Thyroid gland (tissue), 4 donors: ENCODE measurements at regions not wholly inside any gene's neighbourhood (a gene's known extent, or its start where the extent isn't known, plus 50 kb on each side); places are given as distances from the start of the nearest gene placed in this dataset.

Experiments
- DNase-seq, 2 donors: peaks; one replicate each; pipeline ENCODE4 v3.0.0-alpha.2; 2019
- H3K27ac ChIP-seq, 3 donors: fragments of 200-600 bp; sonication (generic); 1 replicate in 2 of 3; 2 replicates in 1 of 3; pipeline ENCODE4 v1.5.1; 2016 to 2019; ENCODE audit warnings: mild to moderate bottlenecking in 1 of 3, moderate library complexity in 1 of 3
- H3K27me3 ChIP-seq: fragments of 200-600 bp; sonication (generic); one replicate; pipeline ENCODE4 v1.5.1; 2019
- H3K36me3 ChIP-seq, 2 donors: fragments of 200-600 bp; sonication (generic); one replicate each; pipeline ENCODE4 v1.5.1; 2016 to 2019
- H3K4me1 ChIP-seq, 2 donors: fragments of 200-600 bp; sonication (generic); one replicate each; pipeline ENCODE4 v1.5.1; 2017 to 2019
- H3K4me3 ChIP-seq, 3 donors: fragments of 200-600 bp; sonication (generic); replicated peaks in 1 of 3; 1 replicate in 2 of 3; 2 replicates in 1 of 3; pipeline ENCODE4 v1.5.1; 2016; ENCODE audit warnings: mild to moderate bottlenecking in 1 of 3
- H3K9me3 ChIP-seq: fragments of 200-600 bp; sonication (generic); one replicate; pipeline ENCODE4 v1.5.1; 2017
- POLR2A ChIP-seq, 2 donors: fragments of 450-650 bp; IDR thresholded peaks; one replicate each; pipeline ENCODE4 v1.6.1; 2017; ENCODE audit warnings: antibody characterized with exemption in 2 of 2, mild to moderate bottlenecking in 2 of 2, moderate library complexity in 1 of 2
- WGBS, 2 donors: methylation state at CpG; one replicate each; pipeline ENCODE4 v1.1.5; 2017; 5-methylcytosine and 5-hydroxymethylcytosine counted together
- intact Hi-C: fragments of 100-400 bp; cut with DNase I; formaldehyde crosslinking; loops from one replicate; pipeline ENCODE4 v1.15.1; 2023
- TF ChIP-seq, protein P1 (sequence below), 6 experiments: fragments of 200-600 bp in 3 of 6; fragments of 450-650 bp in 3 of 6; sonication (generic) in 3 of 6; IDR thresholded peaks; one replicate each; pipeline ENCODE4 v1.5.1; 2016 to 2019; ENCODE audit warnings: antibody characterized with exemption in 6 of 6, mild to moderate bottlenecking in 2 of 6, inconsistent platforms in 1 of 6, moderate library complexity in 1 of 6

DNA sequence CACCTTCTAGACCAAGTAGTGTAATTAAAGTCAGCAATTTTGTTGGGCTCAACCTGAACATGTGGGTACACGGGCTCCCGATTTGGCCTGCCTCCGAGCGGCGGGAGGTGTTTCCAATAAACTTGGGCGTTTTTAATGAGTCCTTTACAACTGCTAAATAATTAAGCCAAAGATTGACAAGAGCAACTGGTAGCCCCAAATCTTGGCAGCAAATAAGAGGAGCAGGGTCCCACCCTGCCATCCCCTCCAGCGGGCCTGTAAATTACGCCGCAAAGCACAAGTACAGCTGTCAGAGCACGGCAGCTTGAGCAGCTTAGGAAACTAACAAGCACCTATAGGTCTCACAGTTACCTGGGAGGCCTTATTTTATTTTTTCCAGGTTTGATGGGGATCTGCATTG is 217.1 kb downstream of the BMP7 start:
- peaks cover 0 to 7% of the 10 kb centered on the region in 2 donors for H3K4me1 ChIP-seq
- DNase-seq: no peak
- intact Hi-C loops: no loop called here
- TF ChIP-seq POLR2A (IDR thresholded peaks at IDR 0.05): no peak
- TF ChIP-seq, protein P1, sequence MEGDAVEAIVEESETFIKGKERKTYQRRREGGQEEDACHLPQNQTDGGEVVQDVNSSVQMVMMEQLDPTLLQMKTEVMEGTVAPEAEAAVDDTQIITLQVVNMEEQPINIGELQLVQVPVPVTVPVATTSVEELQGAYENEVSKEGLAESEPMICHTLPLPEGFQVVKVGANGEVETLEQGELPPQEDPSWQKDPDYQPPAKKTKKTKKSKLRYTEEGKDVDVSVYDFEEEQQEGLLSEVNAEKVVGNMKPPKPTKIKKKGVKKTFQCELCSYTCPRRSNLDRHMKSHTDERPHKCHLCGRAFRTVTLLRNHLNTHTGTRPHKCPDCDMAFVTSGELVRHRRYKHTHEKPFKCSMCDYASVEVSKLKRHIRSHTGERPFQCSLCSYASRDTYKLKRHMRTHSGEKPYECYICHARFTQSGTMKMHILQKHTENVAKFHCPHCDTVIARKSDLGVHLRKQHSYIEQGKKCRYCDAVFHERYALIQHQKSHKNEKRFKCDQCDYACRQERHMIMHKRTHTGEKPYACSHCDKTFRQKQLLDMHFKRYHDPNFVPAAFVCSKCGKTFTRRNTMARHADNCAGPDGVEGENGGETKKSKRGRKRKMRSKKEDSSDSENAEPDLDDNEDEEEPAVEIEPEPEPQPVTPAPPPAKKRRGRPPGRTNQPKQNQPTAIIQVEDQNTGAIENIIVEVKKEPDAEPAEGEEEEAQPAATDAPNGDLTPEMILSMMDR (IDR thresholded peaks at IDR 0.05): no peak
- no peak overlapping the region for H3K4me3 ChIP-seq
- WGBS, 2 donors: 90 to 91% methylated on average over 10 of the region's 10 CpGs
- no peaks in the 10 kb centered on the region for H3K36me3 ChIP-seq
- H3K27me3 ChIP-seq: no peaks in the 10 kb centered on the region
- H3K27ac ChIP-seq: no peak overlapping the region
- H3K9me3 ChIP-seq: no peaks in the 10 kb centered on the region

DNA sequence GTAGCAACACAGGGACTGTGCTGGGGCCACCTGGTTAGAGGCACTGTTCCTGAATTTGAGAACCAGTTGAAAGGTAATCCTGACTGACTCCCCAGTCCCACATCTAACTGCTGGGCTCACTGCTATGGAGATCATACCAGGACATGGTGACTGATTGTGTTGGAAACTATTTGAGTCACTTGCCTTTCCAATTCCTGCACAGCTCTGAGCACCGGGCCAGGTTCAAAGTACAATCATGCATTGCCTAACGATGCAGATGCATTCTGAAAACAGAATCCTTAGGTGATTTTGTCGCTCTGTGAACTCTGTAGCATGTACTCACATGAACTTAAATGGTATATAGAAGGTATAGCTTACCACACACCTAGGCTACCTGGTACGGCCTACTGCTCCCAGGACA is 215.3 kb downstream of the BMP7 start:
- Histone ChIP-seq H3K36me3 (no peaks in the 10 kb centered on the region), H3K27ac (no peak overlapping the region), H3K4me1 (peaks cover 0 to 7% of the 10 kb centered on the region in 2 donors), H3K27me3 (no peaks in the 10 kb centered on the region), H3K9me3 (no peaks in the 10 kb centered on the region), H3K4me3 (no peak overlapping the region)
- DNase-seq: no peak
- intact Hi-C loops: no loop called here
- 93% methylated on average over 4 of the region's 4 CpGs for WGBS, 2 donors
- no peak for TF ChIP-seq POLR2A (IDR thresholded peaks at IDR 0.05)
- TF ChIP-seq, protein P1 (IDR thresholded peaks at IDR 0.05): no peak

DNA sequence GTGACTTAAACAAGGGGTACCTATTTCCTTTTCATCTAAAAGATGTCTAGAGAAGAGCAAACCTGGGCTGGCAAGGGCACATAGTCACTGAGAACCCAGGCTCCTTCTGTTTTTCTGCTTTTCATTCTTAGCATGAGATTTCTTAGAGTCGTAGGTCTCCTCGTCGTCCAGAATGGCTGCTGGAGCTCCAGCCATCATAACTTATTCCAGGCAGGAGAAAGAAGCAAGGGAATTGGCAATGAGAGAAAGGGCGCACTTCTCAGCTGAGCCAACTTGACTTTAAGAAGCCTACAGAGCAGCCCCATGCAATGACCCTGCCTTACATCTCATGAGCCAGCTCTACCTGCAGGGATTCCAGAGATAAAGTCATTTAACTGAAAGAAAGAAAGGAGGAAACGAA is 213.4 kb downstream of the BMP7 start:
- no peak for DNase-seq
- 88 to 91% methylated on average over 5 of the region's 5 CpGs for WGBS, 2 donors
- no peak for TF ChIP-seq POLR2A (IDR thresholded peaks at IDR 0.05)
- TF ChIP-seq, protein P1 (IDR thresholded peaks at IDR 0.05): no peak
- H3K27ac ChIP-seq: no peak overlapping the region
- no peak overlapping the region for H3K4me3 ChIP-seq
- no peaks in the 10 kb centered on the region for H3K4me1 ChIP-seq
- no peaks in the 10 kb centered on the region for H3K36me3 ChIP-seq
- no peaks in the 10 kb centered on the region for H3K27me3 ChIP-seq
- H3K9me3 ChIP-seq: no peaks in the 10 kb centered on the region
- intact Hi-C loops: no loop called here

DNA sequence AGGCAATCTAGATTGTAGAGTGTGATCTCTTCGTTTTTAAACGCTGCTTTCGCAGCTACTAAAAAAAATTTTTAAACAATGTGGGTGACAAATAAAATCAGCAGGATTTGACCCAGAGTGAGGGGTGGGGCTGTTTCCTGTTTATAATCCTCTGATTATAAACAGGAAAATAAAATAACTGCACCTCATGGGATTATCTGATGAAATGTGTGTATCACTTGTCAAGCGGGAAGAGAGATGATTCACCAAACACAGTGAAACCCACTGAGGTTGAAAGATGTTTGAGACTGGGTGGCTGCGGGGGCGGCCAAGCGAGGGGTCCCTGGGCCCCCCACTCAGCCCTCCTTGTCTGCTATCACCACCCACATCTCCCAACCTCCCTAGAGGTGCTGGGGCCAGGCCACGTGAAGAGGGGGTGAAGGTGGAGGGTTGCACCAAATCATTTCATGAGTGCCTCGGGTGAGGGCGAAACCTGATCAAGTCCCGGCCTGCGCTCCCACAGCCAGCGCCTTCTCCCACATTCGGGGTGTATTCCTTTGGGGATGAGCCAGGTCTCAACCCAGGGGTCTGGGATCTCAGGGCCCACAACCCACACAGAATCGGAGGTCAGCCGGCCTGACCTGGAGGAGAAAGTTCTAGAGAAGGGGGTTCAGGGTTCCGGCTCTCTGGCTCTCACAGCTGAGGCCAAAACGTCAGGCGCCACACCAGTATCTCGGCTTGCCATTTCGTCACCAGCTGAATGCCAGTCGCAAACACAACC is 212.5 kb downstream of the BMP7 start:
- Histone ChIP-seq H3K36me3 (no peaks in the 10 kb centered on the region), H3K9me3 (no peaks in the 10 kb centered on the region), H3K4me3 (no peak overlapping the region), H3K4me1 (no peaks in the 10 kb centered on the region), H3K27me3 (no peaks in the 10 kb centered on the region), H3K27ac (no peak overlapping the region)
- TF ChIP-seq, protein P1 (IDR thresholded peaks at IDR 0.05): no peak
- no peak for TF ChIP-seq POLR2A (IDR thresholded peaks at IDR 0.05)
- WGBS, 2 donors: 88 to 91% methylated on average over 22 of the region's 22 CpGs
- intact Hi-C loops: no loop called here
- DNase-seq: no peak

DNA sequence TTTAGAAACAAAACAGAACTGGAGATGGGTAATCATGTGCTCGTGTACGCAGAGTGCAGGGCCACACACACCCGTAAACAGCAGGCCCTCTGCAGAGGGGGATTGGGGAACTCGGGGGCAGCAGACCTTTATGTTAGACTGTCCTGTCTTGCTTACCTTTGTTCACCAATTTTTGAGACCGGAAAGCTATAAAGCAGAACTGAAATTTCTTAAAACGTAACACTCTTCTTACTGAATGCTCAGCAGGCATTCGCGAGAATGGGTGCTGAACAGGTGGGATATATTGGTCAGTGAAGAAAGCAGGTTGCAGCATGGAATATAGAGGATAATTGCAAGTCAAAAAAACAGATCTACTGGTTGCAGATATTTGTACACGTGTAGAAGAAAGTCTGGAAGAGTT is 211.1 kb downstream of the BMP7 start:
- Histone ChIP-seq H3K4me3 (no peak overlapping the region), H3K36me3 (no peaks in the 10 kb centered on the region), H3K27ac (no peak overlapping the region), H3K27me3 (no peaks in the 10 kb centered on the region), H3K4me1 (no peaks in the 10 kb centered on the region), H3K9me3 (no peaks in the 10 kb centered on the region)
- WGBS, 2 donors: 76 to 77% methylated on average over 9 of the region's 9 CpGs
- no peak for DNase-seq
- TF ChIP-seq POLR2A (IDR thresholded peaks at IDR 0.05): no peak
- TF ChIP-seq, protein P1 (IDR thresholded peaks at IDR 0.05): no peak
- intact Hi-C loops: no loop called here
